NT2/D1 (cell line): ENCODE measurements at regions not wholly inside any gene's neighbourhood (a gene's known extent, or its start where the extent isn't known, plus 50 kb on each side); places are given as distances from the start of the nearest gene placed in this dataset.

Experiments used
- SUZ12 ChIP-seq: IDR thresholded peaks from 2 replicates; pipeline ENCODE4 v1.6.1; 2011; ENCODE audit not compliant: insufficient read length, insufficient read depth; ENCODE audit errors: extremely low read depth
- YY1 ChIP-seq: IDR thresholded peaks from 2 replicates; pipeline ENCODE4 v1.6.1; 2011; ENCODE audit not compliant: insufficient read length, insufficient read depth
- ZNF274 ChIP-seq: IDR thresholded peaks from 2 replicates; pipeline ENCODE4 v1.6.1; 2011; ENCODE audit warnings: mild to moderate bottlenecking, low read depth, low read length

DNA sequence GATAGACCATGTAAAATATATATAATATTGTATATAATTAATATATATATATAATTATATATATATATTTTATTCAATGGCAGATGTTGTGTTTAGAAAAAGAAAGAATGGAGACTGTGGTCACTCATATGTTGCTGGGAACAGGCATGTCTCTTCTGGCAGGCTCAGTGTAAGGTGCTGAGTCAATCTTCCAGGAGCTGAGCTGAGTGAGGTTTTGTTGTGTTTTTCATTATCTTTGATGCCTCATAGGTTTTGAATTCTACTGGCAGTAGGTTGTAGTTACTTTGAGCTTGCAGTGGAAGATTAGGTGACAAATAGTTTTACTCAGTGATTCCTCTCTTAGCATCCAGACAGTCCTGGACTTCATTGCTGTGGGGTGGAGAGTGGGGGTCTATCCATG lies 561.3 kb downstream of the IRX1 start:
- no peak for TF ChIP-seq ZNF274
- TF ChIP-seq SUZ12, result no peak
- no peak for TF ChIP-seq YY1
